ENCODE measurements at regions not wholly inside any gene's neighbourhood (a gene's known extent, or its start where the extent isn't known, plus 50 kb on each side); places are given as distances from the start of the nearest gene placed in this dataset.

DNA sequence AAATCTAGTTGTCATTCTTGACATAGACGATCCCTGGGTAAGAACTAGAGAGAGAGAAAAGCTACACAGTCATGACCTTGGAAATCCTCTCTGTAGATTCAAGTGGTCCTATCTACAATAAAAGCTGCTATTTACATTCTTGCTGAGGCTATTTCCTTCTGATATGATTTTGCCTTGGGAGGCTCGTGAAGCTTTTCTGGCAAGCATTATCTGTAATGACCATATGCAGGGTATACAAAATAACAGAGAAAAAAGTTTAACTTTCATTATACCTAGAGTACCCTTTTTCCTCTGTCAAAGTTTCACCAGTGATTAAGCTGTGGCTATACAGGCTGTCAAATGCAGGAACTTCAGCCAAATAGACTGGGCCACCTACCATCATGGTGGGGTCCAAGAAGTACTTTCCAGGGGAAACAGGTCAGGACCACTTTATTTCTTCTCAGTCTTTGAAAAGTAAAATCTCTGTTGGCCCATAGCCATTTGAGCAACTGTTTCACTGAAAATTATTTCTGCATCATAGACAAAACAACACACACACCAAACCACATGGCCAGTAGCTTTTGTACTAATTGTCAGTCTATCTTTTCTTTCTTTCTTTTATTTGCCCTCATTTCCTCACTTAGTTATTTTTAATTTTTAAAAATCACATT lies 677.0 kb upstream of the ID4 start:
- Mint-ChIP-seq H3K4me3 (no peak overlapping the region), H3K36me3 (no peaks in the 10 kb centered on the region), H3K27ac (no peak overlapping the region), H3K9me3 (peaks cover 4% of the 10 kb centered on the region), H3K4me1 (no peaks in the 10 kb centered on the region)
- DNase-seq (ENCODE audit: low spot score in 2 of 2): no peak
- ATAC-seq: no peak

DNA sequence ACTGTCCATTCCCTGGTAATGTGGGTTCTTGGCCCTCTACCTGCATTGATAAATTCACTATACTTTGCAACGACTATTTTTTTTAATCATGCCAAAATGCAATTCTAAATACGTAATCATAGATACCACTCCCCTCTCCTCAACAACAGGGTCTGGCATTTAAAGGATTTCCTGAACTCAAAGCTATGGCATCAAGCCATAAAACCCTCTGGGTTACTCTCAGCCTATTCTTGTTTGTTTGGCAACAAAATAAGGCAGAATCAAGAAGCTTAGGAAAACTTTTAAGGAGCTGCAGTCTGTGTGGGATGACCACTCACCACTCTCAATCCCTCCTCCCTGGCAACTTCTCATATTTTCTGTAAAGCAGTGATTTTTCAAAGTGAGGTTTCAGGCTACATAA lies 669.9 kb upstream of the ID4 start:
- no peak for ATAC-seq

DNA sequence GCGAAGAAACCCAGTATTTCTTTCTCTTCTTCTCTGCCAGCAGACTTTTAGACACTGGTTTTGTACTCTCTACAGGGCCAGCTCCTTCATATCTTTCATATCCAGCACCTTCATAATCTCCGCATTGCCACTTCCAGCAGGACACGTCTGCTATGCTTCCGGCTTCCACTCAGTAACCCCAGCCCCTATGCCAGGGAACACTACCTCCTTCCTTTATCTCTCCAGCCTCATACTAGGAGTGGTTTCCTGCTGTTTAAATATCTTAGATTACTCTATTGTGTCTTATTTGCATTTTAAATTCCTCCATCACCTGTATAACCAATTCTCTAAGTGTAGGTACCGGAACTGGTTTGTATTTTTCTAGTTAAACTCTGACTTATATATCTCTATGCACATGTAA lies 667.8 kb upstream of the ID4 start:
- no peaks in the 10 kb centered on the region for H3K4me1 Mint-ChIP-seq
- no peak overlapping the region for H3K27ac Mint-ChIP-seq
- ATAC-seq (no peak), DNase-seq (ENCODE audit: low spot score in 2 of 2) (no peak)
- H3K4me3 Mint-ChIP-seq: no peak overlapping the region
- H3K9me3 Mint-ChIP-seq: peaks cover 10% of the 10 kb centered on the region
- no peaks in the 10 kb centered on the region for H3K36me3 Mint-ChIP-seq

More for the DNA sequence above, 669.9 kb upstream of the ID4 start:
- DNase-seq (ENCODE audit: low spot score in 2 of 2): no peak
- Mint-ChIP-seq H3K9me3 (peaks cover 4% of the 10 kb centered on the region), H3K4me3 (no peak overlapping the region), H3K27ac (no peak overlapping the region), H3K36me3 (no peaks in the 10 kb centered on the region), H3K4me1 (no peaks in the 10 kb centered on the region)

DNA sequence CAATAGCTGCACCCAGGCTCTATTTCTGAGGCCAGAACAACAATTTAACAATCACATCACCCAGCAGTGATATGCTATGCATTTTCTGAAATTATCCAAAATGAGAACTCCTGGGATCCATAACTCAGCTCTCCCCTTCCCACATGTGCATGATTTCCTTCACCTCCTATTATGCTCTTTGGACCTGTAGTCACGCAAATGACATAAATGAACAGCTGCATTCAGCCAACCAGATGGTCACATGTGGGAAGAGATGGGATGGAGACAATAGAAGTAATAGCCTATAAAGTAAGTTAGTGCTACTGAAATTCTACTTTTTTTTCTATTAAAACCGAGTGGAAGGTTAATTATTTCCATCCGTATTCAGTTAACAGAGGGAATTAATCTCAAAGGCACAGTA lies 662.1 kb upstream of the ID4 start:
- DNase-seq (ENCODE audit: low spot score in 2 of 2): no peak
- Mint-ChIP-seq H3K27ac (no peak overlapping the region), H3K9me3 (peaks cover 11% of the 10 kb centered on the region), H3K4me1 (no peaks in the 10 kb centered on the region), H3K4me3 (no peak overlapping the region), H3K36me3 (no peaks in the 10 kb centered on the region)
- ATAC-seq: no peak

DNA sequence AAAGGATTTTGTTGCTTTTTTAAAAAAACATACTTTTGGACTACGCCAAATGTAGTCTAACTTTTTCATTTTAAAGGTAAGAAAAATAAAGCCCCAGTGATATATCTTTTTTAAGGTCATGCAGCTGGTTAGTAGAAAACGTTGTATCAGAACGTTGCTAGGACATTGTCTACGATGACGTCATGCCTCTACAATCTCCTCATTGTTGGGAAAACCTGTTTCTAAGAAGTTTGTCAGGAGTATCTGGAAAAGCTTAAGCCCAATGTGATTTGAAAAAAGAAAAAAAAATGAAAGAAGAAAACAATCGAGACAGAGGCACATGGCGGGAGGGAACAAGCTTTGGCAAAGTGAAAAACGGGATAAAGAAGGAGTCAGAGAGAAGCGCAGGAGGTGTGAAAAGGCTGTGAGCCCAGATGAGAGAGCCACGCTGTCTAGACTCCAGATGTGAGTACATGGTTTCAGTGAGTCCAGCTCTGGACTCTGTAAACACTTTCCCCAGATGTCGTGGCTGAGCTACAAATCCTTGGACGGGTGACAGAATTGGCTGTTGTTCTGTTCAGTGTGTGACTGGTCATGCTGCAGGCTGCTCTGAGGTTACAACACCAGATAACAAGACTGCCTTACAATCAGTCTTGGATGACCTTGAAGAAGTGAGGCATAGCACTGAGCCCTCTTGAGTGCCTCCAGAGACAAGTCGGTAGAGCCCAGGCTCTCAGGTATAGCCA lies 656.7 kb upstream of the ID4 start:
- no peak overlapping the region for H3K4me3 Mint-ChIP-seq
- DNase-seq (ENCODE audit: low spot score in 2 of 2) (no peak), ATAC-seq (no peak)
- peaks cover 18% of the 10 kb centered on the region for H3K9me3 Mint-ChIP-seq
- no peak overlapping the region for H3K27ac Mint-ChIP-seq
- H3K4me1 Mint-ChIP-seq: no peaks in the 10 kb centered on the region
- no peaks in the 10 kb centered on the region for H3K36me3 Mint-ChIP-seq

DNA sequence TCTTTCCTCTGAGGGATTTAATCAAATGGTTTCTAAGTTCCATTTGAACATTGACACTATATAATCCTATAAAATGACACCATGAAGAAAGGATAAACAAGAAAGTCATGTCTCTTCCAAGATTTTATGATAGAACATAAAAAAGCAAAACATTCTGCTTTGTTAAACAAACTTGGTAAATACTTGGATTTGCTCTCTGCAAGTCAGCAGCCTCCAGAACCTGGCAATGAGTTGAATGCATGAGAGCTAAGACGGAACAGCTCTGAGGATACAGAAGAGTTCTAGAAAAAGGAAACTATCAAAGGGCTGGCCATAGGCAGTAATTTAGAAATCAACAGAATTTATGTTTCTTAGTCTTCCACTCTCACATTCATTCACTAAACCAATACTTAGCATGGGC lies 656.0 kb upstream of the ID4 start:
- H3K9me3 Mint-ChIP-seq: peaks cover 18% of the 10 kb centered on the region
- no peak overlapping the region for H3K4me3 Mint-ChIP-seq
- H3K36me3 Mint-ChIP-seq: no peaks in the 10 kb centered on the region
- no peak overlapping the region for H3K27ac Mint-ChIP-seq
- no peaks in the 10 kb centered on the region for H3K4me1 Mint-ChIP-seq
- DNase-seq (ENCODE audit: low spot score in 2 of 2) (no peak), ATAC-seq (no peak)

DNA sequence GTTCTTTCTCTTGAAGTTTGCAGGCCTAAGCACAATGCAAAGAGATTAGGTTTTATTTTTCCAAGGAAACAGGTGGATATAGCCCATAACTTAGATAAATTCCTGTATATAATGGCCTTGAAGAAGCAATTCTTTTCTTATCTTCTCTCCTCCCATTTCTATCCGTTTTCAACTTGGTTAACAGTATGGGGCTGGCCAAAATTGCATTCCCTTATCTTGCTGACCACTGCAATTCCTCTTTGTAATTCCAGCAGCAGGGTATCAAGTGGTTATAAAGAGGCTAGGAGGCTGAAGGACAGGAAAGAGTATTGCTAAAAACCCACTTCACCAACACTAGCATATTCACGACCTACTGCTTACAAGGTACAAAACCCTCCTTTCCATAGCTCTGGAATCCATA lies 643.5 kb upstream of the ID4 start:
- peaks cover 7% of the 10 kb centered on the region for H3K9me3 Mint-ChIP-seq
- no peaks in the 10 kb centered on the region for H3K36me3 Mint-ChIP-seq
- H3K27ac Mint-ChIP-seq: no peak overlapping the region
- H3K4me1 Mint-ChIP-seq: no peaks in the 10 kb centered on the region
- DNase-seq (ENCODE audit: low spot score in 2 of 2) (no peak), ATAC-seq (no peak)
- H3K4me3 Mint-ChIP-seq: no peak overlapping the region

- DNase-seq (ENCODE audit: low spot score in 2 of 2): no peak
- Mint-ChIP-seq H3K4me3 (no peak overlapping the region), H3K4me1 (no peaks in the 10 kb centered on the region), H3K27ac (no peak overlapping the region), H3K36me3 (no peaks in the 10 kb centered on the region), H3K9me3 (peaks cover 13% of the 10 kb centered on the region)
- no peak for ATAC-seq
These were observed 632.7 kb upstream of the ID4 start for GRCh38 chr6:19204445-19204844.

- no peak overlapping the region for H3K27ac Mint-ChIP-seq
- peaks cover 13% of the 10 kb centered on the region for H3K9me3 Mint-ChIP-seq
- H3K36me3 Mint-ChIP-seq: no peaks in the 10 kb centered on the region
- no peak overlapping the region for H3K4me3 Mint-ChIP-seq
- H3K4me1 Mint-ChIP-seq: no peaks in the 10 kb centered on the region
- DNase-seq (ENCODE audit: low spot score in 2 of 2): no peak
- ATAC-seq: peak; percentile 26
These were observed 632.1 kb upstream of the ID4 start for GRCh38 chr6:19205076-19205475.

DNA sequence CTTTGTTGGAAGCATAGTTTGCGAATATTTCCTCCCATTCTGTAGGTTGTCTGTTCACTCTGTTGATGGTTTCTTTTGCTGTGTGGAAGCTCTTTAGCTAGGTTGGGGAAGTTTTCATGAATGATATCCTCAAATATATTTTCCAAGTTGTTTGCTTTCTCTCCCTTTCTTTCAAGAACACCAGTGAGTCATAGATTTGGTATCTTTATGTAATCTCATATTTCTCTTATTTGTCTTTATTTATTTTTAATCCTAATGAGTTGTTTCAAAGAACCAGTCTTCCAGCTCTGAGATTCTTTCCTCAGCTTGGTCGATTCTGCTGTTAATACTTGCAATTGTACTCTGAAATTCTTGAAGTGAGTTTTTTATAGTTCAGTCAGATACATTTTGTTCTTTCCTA lies 628.0 kb upstream of the ID4 start:
- Mint-ChIP-seq H3K4me1 (no peaks in the 10 kb centered on the region), H3K4me3 (no peak overlapping the region), H3K27ac (no peak overlapping the region), H3K9me3 (peaks cover 8% of the 10 kb centered on the region), H3K36me3 (no peaks in the 10 kb centered on the region)
- ATAC-seq (no peak), DNase-seq (ENCODE audit: low spot score in 2 of 2) (no peak)

- ATAC-seq (no peak), DNase-seq (ENCODE audit: low spot score in 2 of 2) (no peak)
- no peaks in the 10 kb centered on the region for H3K36me3 Mint-ChIP-seq
- H3K27ac Mint-ChIP-seq: no peak overlapping the region
- no peaks in the 10 kb centered on the region for H3K4me1 Mint-ChIP-seq
- no peak overlapping the region for H3K4me3 Mint-ChIP-seq
- peaks cover 8% of the 10 kb centered on the region for H3K9me3 Mint-ChIP-seq
These were observed 626.1 kb upstream of the ID4 start for GRCh38 chr6:19210849-19211590.

DNA sequence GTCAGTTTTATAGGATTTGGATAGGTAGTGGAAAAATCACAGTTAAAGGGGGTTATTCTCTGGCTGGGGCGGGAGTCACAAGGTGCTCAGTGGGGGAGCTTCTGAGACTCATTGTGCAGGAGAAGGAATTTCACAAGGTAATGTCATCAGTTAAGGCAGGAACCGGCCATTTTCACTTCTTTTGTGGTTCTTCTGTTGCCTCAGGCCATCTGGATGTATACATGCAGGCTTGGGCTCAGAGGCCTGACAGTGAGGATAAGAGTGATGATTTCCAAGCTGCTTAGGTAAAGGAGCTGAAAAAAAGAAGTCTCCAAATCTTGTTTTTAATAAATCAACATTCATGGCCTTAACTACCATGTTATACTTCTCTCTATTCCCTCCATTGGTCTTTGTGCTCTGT lies 622.9 kb upstream of the ID4 start:
- H3K36me3 Mint-ChIP-seq: no peaks in the 10 kb centered on the region
- H3K4me1 Mint-ChIP-seq: no peaks in the 10 kb centered on the region
- no peak overlapping the region for H3K27ac Mint-ChIP-seq
- no peak for DNase-seq (ENCODE audit: low spot score in 2 of 2)
- peaks cover 8% of the 10 kb centered on the region for H3K9me3 Mint-ChIP-seq
- H3K4me3 Mint-ChIP-seq: no peak overlapping the region
- ATAC-seq: no peak

- DNase-seq (ENCODE audit: low spot score in 2 of 2) (no peak), ATAC-seq (no peak)
- H3K4me3 Mint-ChIP-seq: no peak overlapping the region
- no peaks in the 10 kb centered on the region for H3K4me1 Mint-ChIP-seq
- H3K36me3 Mint-ChIP-seq: no peaks in the 10 kb centered on the region
- peaks cover 11% of the 10 kb centered on the region for H3K9me3 Mint-ChIP-seq
- no peak overlapping the region for H3K27ac Mint-ChIP-seq
These were observed 617.2 kb upstream of the ID4 start for GRCh38 chr6:19219931-19220330.

GRCh38 chr6:19231878-19232561 lies 605.1 kb upstream of the ID4 start:
- no peak for ATAC-seq
- peaks cover 10% of the 10 kb centered on the region for H3K9me3 Mint-ChIP-seq
- DNase-seq (ENCODE audit: low spot score in 2 of 2): no peak
- no peak overlapping the region for H3K4me3 Mint-ChIP-seq
- no peaks in the 10 kb centered on the region for H3K36me3 Mint-ChIP-seq
- no peaks in the 10 kb centered on the region for H3K4me1 Mint-ChIP-seq
- H3K27ac Mint-ChIP-seq: no peak overlapping the region

DNA sequence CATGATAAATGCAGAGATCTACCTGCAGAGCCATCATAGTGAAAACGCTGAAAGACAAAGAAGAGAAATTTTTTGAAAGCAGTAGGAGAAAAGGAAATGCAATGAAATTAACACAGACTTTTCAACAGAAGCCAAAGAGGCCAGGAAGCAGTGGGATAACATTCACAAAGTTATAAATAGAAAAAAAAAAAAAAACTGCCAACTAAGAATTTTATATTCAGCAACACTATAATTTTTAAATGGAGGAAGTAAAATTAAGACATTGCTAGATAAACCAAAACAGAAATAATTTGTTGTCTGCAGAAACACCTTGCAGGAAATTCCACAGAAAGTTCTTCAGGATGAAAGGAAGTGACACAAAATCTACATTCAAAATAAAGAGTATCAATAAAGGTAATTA lies 591.5 kb upstream of the ID4 start:
- Mint-ChIP-seq H3K9me3 (peaks cover 30% of the 10 kb centered on the region), H3K4me1 (no peaks in the 10 kb centered on the region), H3K36me3 (no peaks in the 10 kb centered on the region), H3K4me3 (no peak overlapping the region), H3K27ac (no peak overlapping the region)
- DNase-seq (ENCODE audit: low spot score in 2 of 2): no peak
- no peak for ATAC-seq
